IMR-90 (cell line): ENCODE measurements at regions not wholly inside any gene's neighbourhood (a gene's known extent, or its start where the extent isn't known, plus 50 kb on each side); places are given as distances from the start of the nearest gene placed in this dataset.

Experiments
- ATAC-seq: fragments of 200-7000 bp; cut with Tn5 transposase; 2 replicates; pipeline ENCODE4 v1.9.1; 2020; ENCODE audit warnings: low read depth, mild to moderate bottlenecking, moderate library complexity
- BruUV-seq: library from RNA; stranded (reverse); fragments of 400-500 nt; replicated peaks from 2 replicates; lab custom pipeline; 2021; lab: Mats Ljungman, UMichigan
- CTCF ChIA-PET: fragments of 300-600 bp; formaldehyde crosslinking; extraction: SDS; loops from one replicate; lab custom pipeline; 2021; ENCODE audit warnings: antibody characterized with exemption; lab: Yijun Ruan, JAX
- POLR2A ChIA-PET: fragments of 300-600 bp; sonication (Branson Sonifier 250); formaldehyde crosslinking; loops from one replicate; lab custom pipeline; 2022; ENCODE audit warnings: antibody characterized with exemption; ENCODE audit not compliant: unreplicated experiment; lab: Charles Lee
- DNase-seq: peaks from one replicate; pipeline ENCODE4 v3.0.0; 2013
- H2AFZ ChIP-seq: replicated peaks from 2 replicates; pipeline ENCODE3; 2013; ENCODE audit warnings: low read length, mild to moderate bottlenecking; ENCODE audit not compliant: poor library complexity
- H2AK5ac ChIP-seq: 2 replicates; pipeline ENCODE4 v1.6.1; 2013; ENCODE audit warnings: low read depth, low read length, inconsistent platforms
- H2AK9ac ChIP-seq: replicated peaks from 2 replicates; pipeline ENCODE3; 2013; ENCODE audit warnings: mild to moderate bottlenecking, low read depth, low read length, moderate library complexity; ENCODE audit not compliant: poor library complexity
- H2BK120ac ChIP-seq: 2 replicates; pipeline ENCODE4 v1.6.1; 2013; ENCODE audit warnings: low read depth, low read length, inconsistent platforms
- H2BK15ac ChIP-seq: 3 replicates; pipeline ENCODE4 v1.6.1; 2013; ENCODE audit warnings: low read depth, low read length, inconsistent platforms
- H2BK20ac ChIP-seq: 2 replicates; pipeline ENCODE4 v1.6.1; 2013; ENCODE audit warnings: low read depth, mild to moderate bottlenecking, inconsistent platforms, low read length, moderate library complexity
- H2BK5ac ChIP-seq: 2 replicates; pipeline ENCODE4 v1.6.1; 2013; ENCODE audit warnings: mild to moderate bottlenecking, low read depth, low read length, inconsistent platforms; ENCODE audit not compliant: poor library complexity, severe bottlenecking
- H3K14ac ChIP-seq: replicated peaks from 2 replicates; pipeline ENCODE4 v1.6.1; 2013; ENCODE audit warnings: low read depth, low read length, inconsistent platforms
- H3K18ac ChIP-seq: 2 replicates; pipeline ENCODE4 v1.6.1; 2013; ENCODE audit warnings: low read depth, low read length, control low read depth
- H3K23ac ChIP-seq: 2 replicates; pipeline ENCODE4 v1.6.1; 2013; ENCODE audit warnings: low read depth, low read length, inconsistent platforms
- H3K27ac ChIP-seq: 2 replicates; pipeline ENCODE4 v1.5.1; 2013; ENCODE audit warnings: mild to moderate bottlenecking, control low read depth, low read length; ENCODE audit not compliant: insufficient read depth
- H3K27me3 ChIP-seq: 2 replicates; pipeline ENCODE4 v1.6.1; 2013; ENCODE audit warnings: low read length; ENCODE audit not compliant: control insufficient read depth, insufficient read depth
- H3K36me3 ChIP-seq: 2 replicates; pipeline ENCODE4 v1.6.1; 2013; ENCODE audit warnings: low read length, mixed read lengths; ENCODE audit not compliant: control insufficient read depth, insufficient read depth
- H3K4ac ChIP-seq: 2 replicates; pipeline ENCODE4 v1.6.1; 2013; ENCODE audit warnings: low read depth, low read length, inconsistent platforms
- H3K4me1 ChIP-seq: 2 replicates; pipeline ENCODE4 v1.6.1; 2013; ENCODE audit warnings: low read length, mixed read lengths; ENCODE audit not compliant: control insufficient read depth, insufficient read depth
- H3K4me2 ChIP-seq: 2 replicates; pipeline ENCODE4 v1.6.1; 2013; ENCODE audit warnings: low read depth, mild to moderate bottlenecking, control low read depth, low read length, moderate library complexity
- H3K4me3 ChIP-seq: 2 replicates; pipeline ENCODE4 v1.5.1; 2013; ENCODE audit warnings: low read depth, mild to moderate bottlenecking, control low read depth, low read length, moderate library complexity; ENCODE audit not compliant: insufficient read depth
- H3K56ac ChIP-seq: 2 replicates; pipeline ENCODE4 v1.6.1; 2013; ENCODE audit warnings: low read length, inconsistent platforms; ENCODE audit not compliant: insufficient read depth; ENCODE audit errors: extremely low read depth
- H3K79me1 ChIP-seq, 2 experiments: 2 replicates each; pipeline ENCODE4 v1.6.1; 2013; ENCODE audit warnings: low read length in 2 of 2, inconsistent platforms in 1 of 2, low read depth in 1 of 2
- H3K9ac ChIP-seq: 2 replicates; pipeline ENCODE4 v1.6.1; 2013; ENCODE audit warnings: low read depth, low read length, control low read depth
- H3K9me1 ChIP-seq: 2 replicates; pipeline ENCODE4 v1.6.1; 2013; ENCODE audit warnings: low read length, inconsistent platforms; ENCODE audit not compliant: insufficient read depth
- H3K9me3 ChIP-seq: 2 replicates; pipeline ENCODE4 v1.6.1; 2013; ENCODE audit warnings: low read length; ENCODE audit not compliant: control insufficient read depth, insufficient read depth
- H4K20me1 ChIP-seq: 2 replicates; pipeline ENCODE4 v1.6.1; 2013; ENCODE audit warnings: low read length, inconsistent platforms; ENCODE audit not compliant: insufficient read depth
- H4K5ac ChIP-seq: 2 replicates; pipeline ENCODE4 v1.6.1; 2013; ENCODE audit warnings: mild to moderate bottlenecking, low read depth, low read length, control low read depth
- H4K8ac ChIP-seq, 2 experiments: 2 replicates each; pipeline ENCODE4 v1.6.1; 2013; ENCODE audit warnings: low read depth in 2 of 2, low read length in 2 of 2, control low read depth in 1 of 2, inconsistent platforms in 1 of 2
- H4K91ac ChIP-seq: 2 replicates; pipeline ENCODE4 v1.6.1; 2013; ENCODE audit warnings: low read depth, low read length, inconsistent platforms; ENCODE audit not compliant: insufficient read depth
- CHD1 ChIP-seq: IDR thresholded peaks from 2 replicates; pipeline ENCODE4 v1.6.1; 2012; ENCODE audit warnings: low read depth, low read length, improper control_type of control experiment
- MAFK ChIP-seq: IDR thresholded peaks from 2 replicates; pipeline ENCODE4 v1.6.1; 2012; ENCODE audit warnings: low read depth, low read length, improper control_type of control experiment
- MXI1 ChIP-seq: IDR thresholded peaks from 2 replicates; pipeline ENCODE4 v1.6.1; 2012; ENCODE audit warnings: low read depth, mild to moderate bottlenecking, low read length, moderate library complexity, borderline replicate concordance
- RAD21 ChIP-seq: IDR thresholded peaks from 2 replicates; pipeline ENCODE4 v1.6.1; 2012; ENCODE audit warnings: low read length, improper control_type of control experiment
- WGBS, 2 experiments: methylation state at CpG; one replicate each; pipeline versions ENCODE4 v1.1.5 to v1.1.7; 2013; ENCODE audit warnings: missing lambda C conversion rate in 2 of 2; ENCODE audit not compliant: insufficient read length in 1 of 2; ENCODE audit errors: extremely low coverage in 2 of 2; 5-methylcytosine and 5-hydroxymethylcytosine counted together
- dilution Hi-C: fragments of 300-500 bp; cut with HindIII; formaldehyde crosslinking; loops from one replicate; pipeline ENCODE4 v1.14.3; 2018; ENCODE audit warnings: low sequenced_read_pairs; ENCODE audit not compliant: unreplicated experiment
- in situ Hi-C: fragments of 300-500 bp; cut with MboI; formaldehyde crosslinking; loops from 3 replicates; pipeline ENCODE4 v1.14.3; 2019; ENCODE audit warnings: low sequenced_read_pairs, inconsistent platforms, mixed read lengths
- intact Hi-C: fragments of 100-400 bp; cut with micrococcal nuclease; formaldehyde crosslinking; loops from 2 replicates; pipeline ENCODE4 v1.10.0; 2022
- TF ChIP-seq, protein P1 (sequence below): fragments of 150-350 bp; IDR thresholded peaks from 2 replicates; pipeline ENCODE4 v1.6.1; 2017; ENCODE audit warnings: mild to moderate bottlenecking, antibody characterized with exemption, low read length, low read depth

DNA sequence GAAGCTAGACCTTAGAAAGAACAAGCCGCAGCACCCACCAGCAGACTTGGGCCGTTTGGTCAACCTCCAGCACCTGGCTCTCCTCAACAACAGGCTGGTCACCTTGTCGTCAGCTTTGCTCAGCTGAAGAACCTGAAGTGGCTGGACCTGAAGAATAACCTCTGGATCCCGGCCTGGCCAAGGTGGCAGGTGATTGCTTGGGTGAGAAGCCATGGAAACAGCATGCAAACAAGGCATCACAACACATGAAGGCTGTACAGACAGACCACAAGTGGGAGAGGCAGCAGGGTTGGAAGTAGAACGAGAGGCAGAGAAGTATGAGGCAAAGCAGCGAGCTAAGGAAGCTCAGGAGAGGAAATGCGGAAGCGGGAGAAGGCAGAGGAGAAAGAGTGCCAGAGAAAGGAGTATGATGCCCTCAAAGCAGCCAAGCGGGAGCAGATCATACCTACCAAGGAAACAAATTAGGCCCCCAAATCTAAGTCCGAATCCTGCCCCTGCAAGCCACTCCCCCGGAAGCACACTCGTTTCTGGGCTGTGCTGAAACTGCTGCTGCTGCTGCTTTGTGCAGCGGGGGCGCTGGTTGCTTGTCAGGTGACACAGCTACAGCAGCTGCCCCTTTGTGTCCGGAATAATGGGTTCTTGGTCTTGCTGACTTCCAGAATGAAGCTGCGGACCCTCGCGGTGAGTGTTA lies 121.6 kb upstream of the LGSN start:
- dilution Hi-C loops, result no loop called here
- CTCF ChIA-PET, result no interaction called here

More for the DNA sequence above, 121.6 kb upstream of the LGSN start:
- TF ChIP-seq, protein P1, sequence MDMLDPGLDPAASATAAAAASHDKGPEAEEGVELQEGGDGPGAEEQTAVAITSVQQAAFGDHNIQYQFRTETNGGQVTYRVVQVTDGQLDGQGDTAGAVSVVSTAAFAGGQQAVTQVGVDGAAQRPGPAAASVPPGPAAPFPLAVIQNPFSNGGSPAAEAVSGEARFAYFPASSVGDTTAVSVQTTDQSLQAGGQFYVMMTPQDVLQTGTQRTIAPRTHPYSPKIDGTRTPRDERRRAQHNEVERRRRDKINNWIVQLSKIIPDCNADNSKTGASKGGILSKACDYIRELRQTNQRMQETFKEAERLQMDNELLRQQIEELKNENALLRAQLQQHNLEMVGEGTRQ, result no peak
- TF ChIP-seq MXI1, result no peak
- no peak for TF ChIP-seq MAFK
- no peak for TF ChIP-seq CHD1
- TF ChIP-seq RAD21, result no peak
- Histone ChIP-seq H2BK120ac (no peak overlapping the region), H2BK5ac (no peak overlapping the region), H3K36me3 (no peaks in the 10 kb centered on the region), H2AK5ac (no peak overlapping the region), H4K8ac (no peak overlapping the region), H3K9me1 (no peaks in the 10 kb centered on the region), H3K27ac (no peak overlapping the region), H4K20me1 (no peaks in the 10 kb centered on the region), H3K14ac (no peak overlapping the region), H3K4me1 (no peaks in the 10 kb centered on the region), H2AFZ (no peak overlapping the region), H3K9ac (no peak overlapping the region), H3K56ac (no peak overlapping the region), H3K79me1 (no peaks in the 10 kb centered on the region), H2AK9ac (no peak overlapping the region), H3K4me3 (no peak overlapping the region), H3K4ac (no peak overlapping the region), H3K4me2 (no peak overlapping the region), H3K9me3 (no peaks in the 10 kb centered on the region), H3K27me3 (no peaks in the 10 kb centered on the region), H3K18ac (no peak overlapping the region), H3K23ac (no peak overlapping the region), H2BK20ac (no peak overlapping the region), H4K5ac (no peak overlapping the region), H2BK15ac (no peak overlapping the region), H4K91ac (no peak overlapping the region)
- DNase-seq (no peak), ATAC-seq (no peak)
- intact Hi-C loops (no loop called here), in situ Hi-C loops (no loop called here)
- WGBS, 2 experiments, result 83% methylated on average over 5 of the region's 18 CpGs; no CpG with 5 or more reads in 1 of the 2 experiments
- no TSS peak for BruUV-seq
- POLR2A ChIA-PET, result no interaction called here
